NCI-H1436 (cell line): ENCODE measurements at regions not wholly inside any gene's neighbourhood (a gene's known extent, or its start where the extent isn't known, plus 50 kb on each side); places are given as distances from the start of the nearest gene placed in this dataset.
A peak's percentile ranks its signal among the peaks of the same experiment; 100 is the strongest.

ENCODE experiments used
- DNase-seq: peaks from one replicate; lab custom pipeline; 2025; lab: John Stamatoyannopoulos, UW

DNA sequence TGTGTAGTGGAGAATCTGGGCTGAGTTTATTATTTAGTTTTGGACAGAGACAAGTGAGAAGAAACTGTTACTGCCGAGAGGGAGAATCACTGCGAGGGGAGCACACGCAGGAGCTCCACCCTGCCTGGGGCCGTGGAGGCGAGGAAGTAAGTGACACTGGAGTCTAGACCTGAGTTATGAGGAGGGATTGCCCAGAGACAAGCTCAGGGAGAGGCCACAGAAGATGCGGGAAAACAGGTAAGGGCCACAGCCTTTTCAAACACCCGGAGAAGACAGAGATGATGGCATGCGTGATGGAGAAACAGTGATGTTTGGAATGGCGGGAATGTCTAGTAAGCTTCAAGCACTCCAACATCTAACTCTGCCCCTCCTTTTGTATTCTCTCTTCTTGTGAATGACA, 84.1 kb downstream of the TNFSF11 start:
- no peak for DNase-seq

DNA sequence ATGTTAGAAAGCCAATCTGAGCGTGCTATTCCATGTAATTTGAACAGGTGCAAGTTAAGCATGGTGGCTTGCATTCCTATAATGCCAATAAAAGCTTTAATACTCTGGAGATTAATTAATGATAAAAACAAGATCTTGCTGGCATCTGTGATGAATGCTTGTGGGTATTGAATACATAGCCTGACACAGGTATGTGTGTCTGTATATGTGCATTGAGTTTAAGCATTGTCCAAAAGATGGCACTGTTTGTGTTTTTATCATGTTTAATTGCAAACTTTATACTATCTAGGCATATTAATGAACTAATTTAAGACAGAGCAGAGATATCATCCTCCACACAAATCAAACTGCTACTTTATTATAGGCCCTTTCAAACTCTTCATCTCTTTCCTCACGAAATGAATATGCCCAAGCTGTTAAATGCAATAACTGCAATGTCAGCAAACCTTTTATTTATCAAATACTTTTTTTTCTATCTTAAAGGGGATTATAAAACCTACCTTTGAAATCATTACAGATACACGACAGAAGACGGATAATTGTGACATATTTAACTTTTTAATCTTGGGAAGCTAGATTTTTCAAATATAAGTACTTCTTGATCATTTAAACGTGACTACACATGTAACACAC, 86.5 kb downstream of the TNFSF11 start:
- no peak for DNase-seq

DNA sequence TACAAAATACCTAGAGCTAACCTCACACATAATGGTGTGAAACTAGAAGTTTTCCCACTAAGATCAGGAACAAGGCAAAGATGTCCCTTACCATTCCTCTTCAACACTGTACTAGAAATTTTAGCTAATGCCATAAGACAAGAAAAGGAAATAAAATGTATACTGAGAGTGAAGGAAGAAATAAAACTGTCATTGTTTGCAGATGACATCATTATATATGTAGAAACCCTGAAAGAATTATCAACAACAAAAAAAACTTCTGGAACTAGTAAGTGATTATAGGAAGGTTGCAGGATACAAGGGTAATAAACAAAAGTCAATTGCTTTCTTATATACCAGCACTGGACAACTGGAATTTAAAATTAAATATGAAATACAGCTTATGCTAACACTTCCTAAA, 93.7 kb downstream of the TNFSF11 start:
- no peak for DNase-seq

DNA sequence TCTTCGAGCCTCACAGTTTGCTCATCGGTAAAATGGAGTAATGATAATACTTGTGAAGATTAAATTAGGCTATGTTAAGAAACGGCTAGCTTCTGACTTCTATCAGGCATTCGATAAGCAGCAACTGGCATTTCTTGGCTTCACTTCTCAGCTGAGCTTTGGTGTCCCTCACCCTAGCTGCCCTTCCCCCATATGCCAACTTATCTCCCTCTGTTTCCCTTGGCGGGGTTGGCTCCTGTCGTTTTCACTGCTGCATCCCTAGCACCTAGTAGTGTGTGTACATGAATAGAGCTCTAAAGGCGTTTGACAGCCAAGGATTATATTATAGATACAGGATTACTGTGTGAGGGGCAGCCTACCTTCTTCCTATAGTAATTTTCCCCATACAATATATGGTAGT, 97.5 kb downstream of the TNFSF11 start:
- no peak for DNase-seq

DNA sequence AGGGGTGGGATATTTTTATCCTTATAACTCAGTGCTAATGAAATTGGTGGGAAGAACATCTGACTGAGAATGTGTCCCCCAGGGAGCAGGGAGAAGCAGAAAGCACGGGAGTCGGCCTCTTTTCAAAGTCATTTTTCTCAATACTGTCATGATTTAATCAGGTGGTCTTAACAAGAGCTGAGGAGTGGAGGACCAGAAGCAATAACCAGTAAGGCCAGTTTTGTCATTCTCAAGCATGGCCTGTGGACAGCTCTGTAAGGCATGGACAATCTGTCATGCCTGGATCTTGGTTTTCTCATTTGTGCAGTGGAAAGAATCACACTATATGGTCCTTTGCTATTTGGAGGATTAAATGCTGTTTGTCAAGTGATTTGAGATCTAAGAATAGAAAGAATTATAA, 99.7 kb downstream of the TNFSF11 start:
- no peak for DNase-seq

DNA sequence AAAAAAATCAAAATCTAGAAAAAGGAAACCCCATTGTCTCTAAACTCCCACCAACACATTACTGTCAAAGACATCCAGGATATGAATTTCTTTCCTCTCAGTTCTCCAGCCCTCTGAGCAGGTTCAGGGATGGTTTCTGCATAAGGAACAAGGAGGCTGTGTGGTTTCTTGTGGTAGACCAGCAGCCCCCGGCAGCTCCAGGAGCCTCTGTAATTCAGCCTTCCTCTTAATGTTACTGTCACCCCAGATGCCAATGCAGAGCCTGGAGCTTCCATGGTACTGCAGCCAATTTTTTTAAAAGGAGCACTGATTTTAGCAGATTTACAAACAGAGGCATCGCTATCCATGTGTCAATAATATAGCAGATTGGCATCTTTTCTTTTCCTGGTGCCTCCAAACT, 100.6 kb upstream of the FAM216B start:
- no peak for DNase-seq

DNA sequence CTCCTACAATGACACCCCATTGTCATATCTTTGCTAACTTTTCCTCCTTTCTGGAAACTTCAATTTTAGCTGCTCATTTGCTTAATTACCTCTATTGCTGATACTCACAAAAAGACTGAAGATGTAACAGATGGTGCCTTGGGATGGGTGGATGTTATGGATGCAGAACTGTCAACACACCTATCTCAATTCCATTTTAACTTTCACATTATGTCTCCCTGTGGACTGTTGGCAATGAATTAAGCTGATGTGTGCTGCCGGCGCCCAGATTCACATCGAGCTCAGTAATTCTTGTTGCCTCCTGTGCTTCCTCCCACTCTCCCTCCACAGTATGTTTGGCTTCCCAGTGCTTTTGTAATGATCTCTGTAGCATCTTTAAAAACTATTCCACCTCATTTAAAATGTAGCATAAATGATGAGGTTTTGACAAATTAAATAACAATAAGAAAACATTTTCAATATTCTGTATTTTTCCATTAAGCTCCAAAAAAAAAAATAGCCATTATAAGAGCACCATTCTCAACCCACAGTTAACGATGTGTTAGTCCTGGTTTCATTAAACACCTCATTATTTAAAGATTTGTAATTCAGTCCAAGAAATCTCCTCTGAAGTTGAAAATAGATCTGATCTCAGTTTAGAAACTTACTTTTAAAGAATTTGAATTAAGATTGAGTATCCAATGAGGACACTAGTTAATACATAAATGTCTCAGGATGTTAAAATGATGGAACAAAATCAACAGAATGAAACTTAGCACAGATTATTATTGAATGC, 99.9 kb upstream of the FAM216B start:
- DNase-seq = no peak

DNA sequence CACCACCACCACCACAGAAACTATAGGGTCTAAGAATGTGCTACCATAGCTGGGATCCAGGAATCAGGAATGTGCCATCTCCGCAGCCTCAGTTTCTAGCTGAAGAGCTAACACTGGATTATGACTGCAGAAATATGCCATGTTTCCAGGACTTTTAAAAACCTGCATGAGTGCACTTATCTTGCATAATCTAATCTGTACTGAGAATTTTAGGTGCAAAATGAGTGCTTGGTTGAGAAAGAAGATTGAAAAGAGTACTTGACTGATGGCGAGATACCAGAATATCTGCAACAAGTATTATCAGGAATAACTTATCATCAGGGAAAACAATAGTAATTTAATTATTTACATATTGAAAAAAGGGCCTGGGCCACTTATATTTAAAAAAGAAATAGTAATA, 97.2 kb upstream of the FAM216B start:
- no peak for DNase-seq

DNA sequence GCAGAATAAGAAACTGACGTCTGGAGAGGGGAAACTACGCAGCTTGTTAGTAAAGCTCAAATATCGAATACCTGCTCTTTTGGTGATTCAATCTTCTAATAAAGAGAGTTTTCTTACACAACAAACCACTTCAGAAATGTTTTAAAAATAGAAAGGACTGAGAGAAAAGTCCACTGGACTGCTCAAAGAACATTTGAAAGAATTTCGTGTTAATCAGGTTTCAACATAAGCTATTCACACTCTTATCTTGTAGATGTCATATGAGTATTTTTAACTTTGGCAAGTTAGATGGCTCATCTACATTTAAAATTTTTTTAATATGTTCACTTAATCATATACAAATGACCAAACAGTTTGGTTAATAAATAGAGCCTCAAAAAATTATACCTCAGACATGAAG, 95.6 kb upstream of the FAM216B start:
- no peak for DNase-seq

DNA sequence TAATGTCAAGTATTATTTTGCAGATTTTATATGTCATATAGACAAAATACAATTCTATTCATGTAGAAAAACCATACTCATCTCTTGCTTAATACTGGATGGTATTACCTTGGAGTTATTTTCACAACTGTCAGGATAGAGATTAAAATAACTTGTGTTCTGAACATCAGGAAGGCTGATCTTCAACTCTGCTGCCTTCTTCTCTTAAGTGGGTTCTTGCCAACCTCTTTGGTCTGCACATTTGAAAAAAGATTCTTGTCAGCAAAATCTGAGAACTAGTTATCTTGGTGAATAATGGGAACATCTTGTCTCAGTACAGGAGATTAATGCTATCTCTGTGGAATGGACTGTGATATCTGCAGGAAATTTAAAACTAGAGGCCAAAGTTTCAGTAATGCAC, 95.2 kb upstream of the FAM216B start:
- no peak for DNase-seq

DNA sequence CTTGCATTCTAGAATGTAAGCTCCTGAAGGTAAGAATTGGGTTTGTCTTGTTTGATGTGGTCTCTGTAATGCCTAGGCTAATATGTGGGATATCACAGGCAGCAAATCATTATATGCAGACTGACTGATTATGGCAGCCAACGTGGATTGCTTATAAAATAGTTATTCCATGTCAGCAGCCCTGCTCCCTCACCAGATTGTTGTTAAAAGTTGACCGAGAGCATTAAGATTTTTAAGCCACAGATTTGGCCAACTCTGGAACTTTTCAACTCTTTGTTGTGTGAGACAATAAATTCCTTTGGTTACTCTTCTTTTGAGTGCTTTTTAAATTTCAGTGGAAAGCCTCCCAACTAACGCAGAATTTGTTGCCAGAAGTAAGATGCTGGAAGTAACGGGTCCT, 92.6 kb upstream of the FAM216B start:
- DNase-seq = no peak

DNA sequence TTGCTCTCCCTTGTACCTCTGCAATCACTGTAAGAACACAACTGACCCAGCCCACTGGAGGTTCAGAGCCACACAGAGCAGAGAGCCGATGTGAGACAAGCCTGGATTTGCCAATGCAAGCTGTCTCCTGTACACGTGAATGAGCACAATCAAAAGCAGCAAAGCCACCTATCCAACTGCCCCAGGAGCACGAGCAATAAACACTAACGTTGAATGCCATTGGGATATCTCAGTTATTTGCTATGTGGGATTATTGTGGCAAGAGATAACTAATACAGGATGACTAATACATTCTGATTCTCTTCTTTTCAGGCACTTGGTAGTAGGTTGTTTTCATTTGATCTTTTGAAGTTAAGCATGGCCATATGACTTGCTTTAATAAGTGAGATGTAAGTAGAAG, 85.2 kb upstream of the FAM216B start:
- no peak for DNase-seq

DNA sequence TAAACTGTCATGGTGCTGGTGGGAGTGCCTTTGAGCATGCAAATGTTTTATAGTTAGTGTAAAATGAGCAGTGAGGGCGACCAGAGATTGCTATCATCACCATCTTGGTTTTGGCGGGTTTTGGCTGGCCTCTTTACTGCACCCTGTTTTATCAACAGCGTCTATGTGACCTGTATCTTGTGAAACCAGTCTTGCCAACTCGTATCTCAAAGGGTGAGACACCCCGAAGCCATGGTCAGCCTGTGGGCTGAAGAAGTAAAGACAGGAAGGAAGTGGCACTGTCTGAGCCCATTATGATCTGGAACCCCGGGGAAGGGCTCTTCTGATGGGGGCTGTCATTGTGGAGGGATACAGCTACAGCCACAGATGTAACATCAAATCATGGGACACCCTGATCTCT, 81.5 kb upstream of the FAM216B start:
- DNase-seq = no peak

DNA sequence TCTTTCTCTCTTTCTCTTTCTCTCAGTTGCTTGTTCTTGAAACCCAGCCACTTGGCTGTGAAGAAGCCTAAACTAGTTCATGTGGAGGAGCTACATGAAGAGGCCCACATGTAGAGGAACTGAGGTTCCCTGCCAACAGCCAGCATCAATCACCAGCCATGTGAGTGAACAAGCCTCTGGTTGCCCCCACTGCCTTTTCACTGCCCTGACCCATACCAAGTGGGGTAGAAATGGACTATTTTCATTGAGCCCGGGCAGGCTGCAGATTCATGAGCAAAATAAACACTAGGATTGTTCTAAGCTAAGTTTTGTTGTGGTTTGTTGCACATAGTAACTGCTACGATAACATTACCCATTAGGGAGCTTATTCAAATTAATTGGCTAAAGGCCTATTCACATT, 78.7 kb upstream of the FAM216B start:
- DNase-seq = no peak

DNA sequence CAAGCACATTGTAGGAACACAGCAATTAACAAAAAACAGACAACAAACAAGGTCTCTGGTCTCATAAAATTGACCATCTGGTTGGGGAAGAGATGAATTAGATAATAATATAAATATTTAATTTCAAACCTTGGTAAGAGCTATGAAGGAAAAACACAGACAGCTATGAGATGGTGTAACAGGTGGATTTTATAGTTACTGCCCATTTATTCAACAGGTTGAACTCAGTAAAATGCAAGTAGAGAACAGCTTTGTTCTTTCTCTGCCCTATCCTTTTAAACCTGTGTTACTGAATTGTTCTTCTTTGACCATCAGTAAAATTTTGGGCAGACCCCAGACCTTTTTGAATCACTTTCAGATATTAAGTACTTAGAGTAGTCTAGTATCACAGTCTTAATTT, 77.6 kb upstream of the FAM216B start:
- no peak for DNase-seq

DNA sequence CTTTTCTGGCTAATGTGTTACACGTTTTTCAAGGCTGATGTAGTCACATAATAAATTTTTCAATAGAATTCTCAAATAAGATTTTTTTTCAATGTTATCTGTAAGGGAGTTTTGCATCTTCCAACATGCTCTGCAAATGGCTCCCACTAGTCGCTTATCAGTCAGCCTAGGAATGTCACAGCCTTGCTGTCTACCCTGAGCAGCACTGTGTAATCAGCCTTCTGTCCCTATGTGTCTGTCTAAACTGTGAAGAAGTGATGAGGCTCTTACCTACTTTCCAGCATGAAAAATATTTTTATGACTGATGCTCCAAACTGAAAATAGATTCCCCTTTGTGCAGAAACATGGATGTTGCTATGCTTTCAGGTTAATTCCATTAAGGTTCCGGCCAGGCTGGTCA, 75.1 kb upstream of the FAM216B start:
- DNase-seq = no peak

DNA sequence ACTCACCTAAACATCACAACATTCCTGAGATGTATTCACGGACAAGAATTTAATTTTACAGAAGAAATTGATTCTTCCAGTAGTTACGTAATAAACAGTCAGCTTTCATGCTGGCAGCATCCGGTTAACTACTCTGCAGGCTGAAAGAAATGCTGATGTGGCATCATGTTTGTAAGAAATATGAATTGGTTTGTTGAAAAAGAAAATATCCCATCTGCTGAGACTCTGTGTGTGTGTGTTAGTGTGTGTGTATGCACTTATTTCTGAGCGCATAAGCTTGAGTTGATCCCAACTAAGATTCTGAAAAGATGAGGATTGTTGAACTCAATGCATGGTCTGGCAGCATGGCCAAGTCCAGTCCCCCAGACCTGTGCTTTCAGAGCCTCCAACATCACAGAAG, 74.3 kb upstream of the FAM216B start:
- no peak for DNase-seq

DNA sequence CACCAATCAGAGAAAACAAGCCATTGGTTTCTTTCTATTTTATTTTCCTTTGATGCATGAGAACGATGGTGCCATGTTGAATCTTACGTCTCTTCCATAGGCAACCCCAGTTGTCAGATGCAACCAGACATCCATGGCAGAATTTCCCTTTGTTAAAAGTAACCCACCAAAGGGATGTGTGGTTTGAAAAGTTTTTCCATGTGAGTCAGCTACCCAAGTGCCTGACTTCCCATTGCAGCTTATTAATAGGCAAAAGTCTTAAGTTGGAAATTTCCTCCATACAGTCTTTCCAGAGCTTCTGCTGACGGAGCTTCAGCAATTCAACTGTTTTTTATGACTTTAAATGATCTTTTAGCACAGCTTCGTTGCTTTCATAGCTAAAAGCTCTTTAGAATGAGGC, 73.8 kb upstream of the FAM216B start:
- no peak for DNase-seq

DNA sequence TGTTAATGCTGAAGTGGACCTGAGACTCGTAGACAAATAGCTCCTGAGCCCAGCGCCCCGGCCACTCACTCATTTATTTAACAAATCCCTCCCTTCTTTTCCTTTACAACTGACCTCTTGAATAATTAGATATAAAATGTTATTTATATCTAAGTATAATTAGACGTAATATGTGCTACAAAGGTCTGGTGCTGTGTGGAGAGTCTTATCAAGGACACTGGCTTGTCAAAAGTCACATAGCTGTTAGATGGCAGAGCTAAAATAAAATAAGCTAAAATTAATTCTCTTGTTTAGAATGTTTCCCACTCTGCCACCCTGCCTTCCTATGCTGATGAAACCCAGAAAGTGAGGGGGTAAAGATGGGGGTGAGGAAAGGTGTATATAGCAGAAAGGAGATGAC, 73.0 kb upstream of the FAM216B start:
- DNase-seq = no peak

DNA sequence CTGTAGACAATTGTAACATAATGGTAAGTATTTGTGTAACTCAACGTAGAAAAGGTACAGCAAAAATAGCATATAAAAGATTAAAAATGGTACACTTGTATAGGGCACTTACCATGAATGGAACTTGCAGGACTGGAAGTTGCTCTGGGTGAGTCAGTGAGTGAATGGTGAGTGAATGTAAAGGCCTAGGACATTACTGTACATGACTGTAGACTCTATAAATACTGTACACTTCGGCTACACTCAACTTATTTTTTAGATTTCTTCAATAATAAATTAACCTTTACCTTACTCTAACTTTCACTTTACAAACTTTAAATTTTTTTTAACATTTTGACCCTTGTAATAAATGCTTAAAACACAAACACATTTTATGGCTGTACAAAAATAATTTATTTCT, 72.1 kb upstream of the FAM216B start:
- DNase-seq = no peak

DNA sequence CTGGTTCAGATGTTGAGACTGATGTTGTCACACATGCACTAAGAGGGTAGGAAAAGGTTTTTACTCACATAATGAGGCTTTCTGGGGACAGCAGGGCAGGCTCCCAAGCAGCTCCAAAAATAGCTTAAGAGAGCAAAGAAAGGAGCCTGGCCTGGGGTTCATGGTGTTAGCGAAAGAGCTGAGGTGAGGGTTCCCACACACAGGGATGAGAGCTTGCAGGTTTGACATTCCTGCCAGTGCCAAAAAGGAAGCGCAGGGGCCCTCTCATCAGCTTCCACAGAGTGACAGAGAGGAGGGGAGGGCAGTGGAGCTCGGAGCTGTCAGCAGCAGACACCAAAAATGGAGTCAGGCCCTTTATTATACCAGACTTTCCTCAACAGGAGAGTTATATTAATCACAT, 65.5 kb upstream of the FAM216B start:
- DNase-seq = no peak

DNA sequence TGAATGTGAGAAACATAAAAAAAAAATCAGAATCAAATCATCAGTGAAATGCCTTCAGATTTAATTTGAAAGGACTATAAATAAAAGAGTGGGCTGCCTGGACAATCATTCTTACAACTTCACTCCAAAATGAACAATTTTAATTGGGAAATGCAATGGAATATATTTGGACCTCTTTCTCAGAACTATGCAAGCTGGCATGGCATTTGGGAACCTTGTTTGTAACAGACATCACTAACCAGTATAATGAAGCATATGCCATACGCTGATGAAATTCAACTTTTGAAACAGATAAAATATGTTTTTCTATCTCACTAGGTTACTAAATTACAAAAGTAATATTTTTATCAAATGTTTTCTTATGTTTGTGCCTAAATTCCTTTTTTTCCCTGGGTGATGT, 64.2 kb upstream of the FAM216B start:
- DNase-seq = no peak

DNA sequence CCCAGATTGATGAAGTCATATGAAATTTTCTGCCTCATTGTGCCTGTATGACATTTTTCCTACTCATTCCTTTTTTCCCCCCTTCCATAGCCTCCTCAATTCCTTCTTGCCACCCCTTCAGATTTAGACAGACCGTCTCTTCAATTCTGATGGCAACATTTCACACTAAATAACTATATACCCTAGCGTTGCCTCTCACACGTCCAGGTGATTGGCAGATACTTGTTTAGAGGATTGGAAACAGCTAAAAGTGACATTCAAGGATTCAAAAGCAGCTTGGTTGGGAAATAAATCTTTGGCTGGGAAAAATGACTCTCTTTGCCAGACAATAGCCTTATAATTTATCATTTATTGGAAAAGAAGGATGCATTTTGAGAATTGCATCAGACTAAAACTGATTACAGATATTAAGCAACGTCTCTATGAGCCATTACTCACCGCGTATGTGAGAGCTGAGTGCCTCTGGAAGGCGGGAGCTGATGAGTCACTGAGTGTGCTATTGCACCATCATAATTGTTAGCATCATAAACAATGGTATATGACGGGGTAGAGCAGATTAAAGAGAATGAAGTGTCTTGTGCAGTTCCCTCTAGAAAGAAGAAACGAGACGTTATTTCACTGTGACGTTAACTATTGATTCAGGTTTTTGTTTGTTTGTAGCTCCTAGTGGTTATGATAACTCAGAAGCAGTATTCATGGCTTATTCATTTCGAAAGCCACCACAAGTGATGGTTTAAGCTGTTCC, 61.1 kb upstream of the FAM216B start:
- DNase-seq = peak; percentile 66

DNA sequence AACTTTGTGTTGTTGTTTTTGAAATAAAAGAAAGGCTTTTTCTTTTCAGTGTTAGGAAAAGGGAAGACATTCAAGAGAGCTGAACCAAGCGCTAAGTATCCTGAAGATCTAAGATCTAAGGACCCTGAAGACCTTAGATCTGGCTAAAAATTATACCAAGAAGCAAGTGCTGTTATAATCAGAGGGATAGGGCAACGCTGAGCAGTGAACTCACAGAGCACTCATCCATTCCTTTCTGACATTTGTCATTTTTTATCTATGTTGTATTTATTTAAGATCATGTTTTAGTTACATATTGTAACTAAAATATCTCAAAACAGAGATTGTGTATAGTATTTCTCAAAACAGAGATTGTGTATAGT, 60.5 kb upstream of the FAM216B start:
- no peak for DNase-seq
